ENCODE measurements at regions not wholly inside any gene's neighbourhood (a gene's known extent, or its start where the extent isn't known, plus 50 kb on each side); places are given as distances from the start of the nearest gene placed in this dataset.

GRCh38 chr10:107994621-107995270 is 830.2 kb upstream of the SORCS1 start:
- intact Hi-C loops (cut with DNase I; ENCODE audit: low total_unique reads) = no loop called here
- Histone ChIP-seq H3K27me3 (no peaks in the 10 kb centered on the region), H3K27ac (no peak overlapping the region), H3K36me3 (no peaks in the 10 kb centered on the region), H3K4me3 (no peak overlapping the region), H3K4me1 (no peaks in the 10 kb centered on the region), H3K9me3 (no peaks in the 10 kb centered on the region)
- TF ChIP-seq, protein P1, sequence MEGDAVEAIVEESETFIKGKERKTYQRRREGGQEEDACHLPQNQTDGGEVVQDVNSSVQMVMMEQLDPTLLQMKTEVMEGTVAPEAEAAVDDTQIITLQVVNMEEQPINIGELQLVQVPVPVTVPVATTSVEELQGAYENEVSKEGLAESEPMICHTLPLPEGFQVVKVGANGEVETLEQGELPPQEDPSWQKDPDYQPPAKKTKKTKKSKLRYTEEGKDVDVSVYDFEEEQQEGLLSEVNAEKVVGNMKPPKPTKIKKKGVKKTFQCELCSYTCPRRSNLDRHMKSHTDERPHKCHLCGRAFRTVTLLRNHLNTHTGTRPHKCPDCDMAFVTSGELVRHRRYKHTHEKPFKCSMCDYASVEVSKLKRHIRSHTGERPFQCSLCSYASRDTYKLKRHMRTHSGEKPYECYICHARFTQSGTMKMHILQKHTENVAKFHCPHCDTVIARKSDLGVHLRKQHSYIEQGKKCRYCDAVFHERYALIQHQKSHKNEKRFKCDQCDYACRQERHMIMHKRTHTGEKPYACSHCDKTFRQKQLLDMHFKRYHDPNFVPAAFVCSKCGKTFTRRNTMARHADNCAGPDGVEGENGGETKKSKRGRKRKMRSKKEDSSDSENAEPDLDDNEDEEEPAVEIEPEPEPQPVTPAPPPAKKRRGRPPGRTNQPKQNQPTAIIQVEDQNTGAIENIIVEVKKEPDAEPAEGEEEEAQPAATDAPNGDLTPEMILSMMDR (IDR thresholded peaks at IDR 0.05) = no peak
- TF ChIP-seq POLR2A (IDR thresholded peaks at IDR 0.05) = no peak
- no peak for DNase-seq

DNA sequence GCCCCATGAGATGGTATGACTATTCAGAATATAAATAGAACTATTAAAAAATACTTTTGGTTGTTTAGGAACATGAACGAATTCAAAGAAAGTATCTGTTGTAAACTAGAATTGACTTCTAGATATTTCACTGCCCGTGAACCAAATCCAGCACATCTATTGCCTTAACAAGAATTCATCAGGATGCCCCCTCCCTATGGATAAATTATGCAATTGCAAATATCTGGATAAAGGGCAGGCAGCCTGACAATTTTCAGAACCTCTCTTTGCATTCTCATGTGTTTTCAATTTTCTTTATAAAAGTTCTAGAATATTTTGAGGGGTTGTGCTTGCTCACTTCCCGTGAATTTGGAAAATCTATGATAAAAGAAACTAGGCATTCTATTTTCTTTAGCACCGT is 822.1 kb upstream of the SORCS1 start:
- no peak overlapping the region for H3K27ac ChIP-seq
- H3K27me3 ChIP-seq = no peaks in the 10 kb centered on the region
- no peak overlapping the region for H3K4me3 ChIP-seq
- H3K9me3 ChIP-seq = no peaks in the 10 kb centered on the region
- TF ChIP-seq, protein P1 (IDR thresholded peaks at IDR 0.05) = no peak
- no peak for TF ChIP-seq POLR2A (IDR thresholded peaks at IDR 0.05)
- intact Hi-C loops (cut with DNase I; ENCODE audit: low total_unique reads) = no loop called here
- no peaks in the 10 kb centered on the region for H3K4me1 ChIP-seq
- no peak for DNase-seq
- no peaks in the 10 kb centered on the region for H3K36me3 ChIP-seq

DNA sequence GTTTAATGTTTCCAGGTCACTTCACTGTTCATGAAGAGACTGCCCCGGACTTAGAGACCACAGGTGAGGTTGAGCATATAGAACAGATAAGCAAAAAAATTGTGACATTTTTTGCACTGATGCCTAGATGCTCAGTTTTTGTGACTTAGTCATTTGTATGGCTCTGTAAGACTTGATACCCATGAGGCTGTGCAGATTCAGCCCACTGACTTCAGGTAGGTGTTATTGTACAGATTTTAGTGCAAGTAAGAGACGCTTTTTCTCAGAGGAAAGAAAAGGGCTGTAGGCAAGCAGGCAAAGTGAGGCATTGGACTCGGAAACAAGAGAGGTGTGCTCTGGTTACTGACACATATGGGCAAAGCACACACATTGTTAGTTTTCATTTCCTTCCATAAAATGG is 820.1 kb upstream of the SORCS1 start:
- intact Hi-C loops (cut with DNase I; ENCODE audit: low total_unique reads) = no loop called here

GRCh38 chr10:107984149-107984548 is 819.6 kb upstream of the SORCS1 start:
- Histone ChIP-seq H3K9me3 (no peaks in the 10 kb centered on the region), H3K36me3 (no peaks in the 10 kb centered on the region), H3K4me1 (no peaks in the 10 kb centered on the region), H3K27me3 (no peaks in the 10 kb centered on the region), H3K27ac (no peak overlapping the region), H3K4me3 (no peak overlapping the region)
- DNase-seq = no peak
- intact Hi-C loops (cut with DNase I; ENCODE audit: low total_unique reads) = no loop called here
- TF ChIP-seq, protein P1 (IDR thresholded peaks at IDR 0.05) = no peak
- no peak for TF ChIP-seq POLR2A (IDR thresholded peaks at IDR 0.05)

More for the DNA sequence above, 820.1 kb upstream of the SORCS1 start:
- Histone ChIP-seq H3K36me3 (no peaks in the 10 kb centered on the region), H3K27ac (no peak overlapping the region), H3K27me3 (no peaks in the 10 kb centered on the region), H3K4me3 (no peak overlapping the region), H3K4me1 (no peaks in the 10 kb centered on the region), H3K9me3 (no peaks in the 10 kb centered on the region)
- TF ChIP-seq, protein P1 (IDR thresholded peaks at IDR 0.05) = no peak
- no peak for DNase-seq

- no peaks in the 10 kb centered on the region for H3K4me1 ChIP-seq
- no peaks in the 10 kb centered on the region for H3K9me3 ChIP-seq
- no peak overlapping the region for H3K4me3 ChIP-seq
- TF ChIP-seq, protein P1 (IDR thresholded peaks at IDR 0.05) = no peak
- no peak for TF ChIP-seq POLR2A (IDR thresholded peaks at IDR 0.05)
- intact Hi-C loops (cut with DNase I; ENCODE audit: low total_unique reads) = no loop called here
- no peak for DNase-seq
- no peaks in the 10 kb centered on the region for H3K27me3 ChIP-seq
- H3K27ac ChIP-seq = no peak overlapping the region
- no peaks in the 10 kb centered on the region for H3K36me3 ChIP-seq
Measured at GRCh38 chr10:107978455-107978854, 813.9 kb upstream of the SORCS1 start.

Data from uterus (tissue), 3 donors.